ENCODE measurements at regions not wholly inside any gene's neighbourhood (a gene's known extent, or its start where the extent isn't known, plus 50 kb on each side); places are given as distances from the start of the nearest gene placed in this dataset.
"Not testable (repeated sequence)": the region's sequence is repeated elsewhere in the genome, so short reads cannot be mapped to it uniquely, and the experiment has no call there.

DNA sequence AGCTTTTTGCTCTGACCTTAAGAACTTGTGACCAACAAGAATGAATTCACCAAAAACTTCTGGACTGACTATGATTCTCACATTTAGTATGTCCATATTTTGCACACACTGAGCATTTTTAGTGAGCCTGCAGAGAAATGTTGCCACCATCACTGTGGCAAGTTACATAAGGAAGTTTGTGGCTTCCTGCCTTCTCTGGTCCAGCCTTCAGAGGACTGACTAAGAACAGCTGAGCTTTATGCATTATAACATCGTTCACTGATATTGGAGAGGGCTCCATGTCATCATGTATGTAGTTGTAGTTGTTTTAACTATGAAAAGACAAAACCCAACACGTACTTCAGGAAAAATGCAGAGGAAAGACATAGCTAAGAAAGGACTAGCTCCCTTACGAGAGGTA is 218.0 kb upstream of the CRIM1 start:
- H3K4me1 ChIP-seq = peaks cover 22% of the 10 kb centered on the region
- no peak overlapping the region for H3K9ac ChIP-seq
- H3K27ac ChIP-seq = no peak overlapping the region
- no peak for TF ChIP-seq Cebpa-rat (IDR thresholded peaks at IDR 0.05)
- no peaks in the 10 kb centered on the region for H4K20me1 ChIP-seq
- H3K27me3 ChIP-seq = no peaks in the 10 kb centered on the region
- H3K36me3 ChIP-seq = no peaks in the 10 kb centered on the region
- peak overlapping the region; percentile 33 for H3K4me2 ChIP-seq
- no peak overlapping the region for H3K4me3 ChIP-seq
- no peaks in the 10 kb centered on the region for H3K9me3 ChIP-seq

- no peaks in the 10 kb centered on the region for H3K36me3 ChIP-seq
- peaks cover 22% of the 10 kb centered on the region for H3K4me1 ChIP-seq
- no peaks in the 10 kb centered on the region for H4K20me1 ChIP-seq
- H3K27me3 ChIP-seq = no peaks in the 10 kb centered on the region
- no peak overlapping the region for H3K9ac ChIP-seq
- H3K4me3 ChIP-seq = no peak overlapping the region
- H3K9me3 ChIP-seq = no peaks in the 10 kb centered on the region
- TF ChIP-seq Cebpa-rat (IDR thresholded peaks at IDR 0.05) = no peak
- H3K27ac ChIP-seq = no peak overlapping the region
- no peak overlapping the region for H3K4me2 ChIP-seq
These were observed 221.3 kb upstream of the CRIM1 start for GRCh38 chr2:36134281-36134680.

GRCh38 chr2:36128359-36128758 is 227.2 kb upstream of the CRIM1 start:
- H3K9me3 ChIP-seq = no peaks in the 10 kb centered on the region
- H4K20me1 ChIP-seq = no peaks in the 10 kb centered on the region
- no peaks in the 10 kb centered on the region for H3K36me3 ChIP-seq
- no peak overlapping the region for H3K4me3 ChIP-seq
- no peak overlapping the region for H3K27ac ChIP-seq
- no peaks in the 10 kb centered on the region for H3K27me3 ChIP-seq
- H3K4me2 ChIP-seq = no peak overlapping the region
- H3K9ac ChIP-seq = no peak overlapping the region
- H3K4me1 ChIP-seq = peaks cover 13% of the 10 kb centered on the region
- no peak for TF ChIP-seq Cebpa-rat (IDR thresholded peaks at IDR 0.05)

DNA sequence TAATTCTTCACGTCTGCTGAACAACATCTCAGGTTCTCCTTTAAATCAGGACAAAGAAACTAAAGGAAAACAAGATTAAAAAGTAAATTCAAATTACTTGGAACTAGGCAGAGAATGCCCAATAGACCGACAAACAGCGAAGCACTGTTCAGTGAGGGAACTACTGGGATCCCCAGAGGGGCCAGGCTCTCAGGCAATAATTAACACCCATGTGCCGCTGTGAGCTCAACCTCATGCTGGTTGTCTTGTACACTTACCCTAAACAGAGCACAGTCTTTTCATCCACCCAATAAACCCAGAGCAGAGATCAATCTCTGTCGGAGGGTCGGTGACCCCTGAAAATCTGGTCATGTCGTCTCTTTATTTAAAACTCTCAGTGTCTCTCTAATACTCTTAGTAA is 229.9 kb upstream of the CRIM1 start:
- Histone ChIP-seq H3K4me2 (no peak overlapping the region), H3K9ac (no peak overlapping the region), H3K27me3 (no peaks in the 10 kb centered on the region), H3K9me3 (no peaks in the 10 kb centered on the region), H3K4me3 (no peak overlapping the region), H4K20me1 (no peaks in the 10 kb centered on the region), H3K4me1 (peaks cover 13% of the 10 kb centered on the region), H3K27ac (no peak overlapping the region), H3K36me3 (no peaks in the 10 kb centered on the region)
- no peak for TF ChIP-seq Cebpa-rat (IDR thresholded peaks at IDR 0.05)

DNA sequence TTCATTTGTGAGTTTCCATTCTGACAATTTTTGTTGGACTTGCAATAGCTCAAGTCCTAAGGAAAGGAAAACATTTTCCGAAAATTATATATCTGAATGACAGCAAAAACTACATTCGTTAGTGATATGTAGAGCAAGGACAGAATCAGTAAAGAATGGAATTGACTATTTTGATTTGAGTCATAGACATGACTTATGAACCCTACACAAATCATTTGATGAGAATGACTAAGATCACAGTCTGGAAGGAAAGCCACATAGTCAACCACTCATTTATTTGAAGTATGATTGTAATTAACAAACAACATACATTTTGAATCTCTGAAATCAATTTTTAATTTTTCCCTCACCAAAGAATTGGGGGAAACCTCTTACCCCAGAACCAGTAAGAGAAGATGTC is 231.6 kb upstream of the CRIM1 start:
- Histone ChIP-seq H3K27me3 (no peaks in the 10 kb centered on the region), H3K4me3 (no peak overlapping the region), H3K4me2 (no peak overlapping the region), H3K36me3 (no peaks in the 10 kb centered on the region), H3K9ac (no peak overlapping the region), H3K9me3 (no peaks in the 10 kb centered on the region), H3K27ac (no peak overlapping the region), H4K20me1 (no peaks in the 10 kb centered on the region), H3K4me1 (peaks cover 13% of the 10 kb centered on the region)
- TF ChIP-seq Cebpa-rat (IDR thresholded peaks at IDR 0.05) = no peak

GRCh38 chr2:36097022-36097421 is 258.6 kb upstream of the CRIM1 start:
- Histone ChIP-seq H3K4me3 (no peak overlapping the region), H3K27me3 (no peaks in the 10 kb centered on the region), H3K4me2 (no peak overlapping the region), H3K9me3 (peaks cover 25% of the 10 kb centered on the region), H3K36me3 (no peaks in the 10 kb centered on the region), H3K9ac (no peak overlapping the region), H3K27ac (no peak overlapping the region), H4K20me1 (no peaks in the 10 kb centered on the region), H3K4me1 (no peaks in the 10 kb centered on the region)
- no peak for TF ChIP-seq Cebpa-rat (IDR thresholded peaks at IDR 0.05)

DNA sequence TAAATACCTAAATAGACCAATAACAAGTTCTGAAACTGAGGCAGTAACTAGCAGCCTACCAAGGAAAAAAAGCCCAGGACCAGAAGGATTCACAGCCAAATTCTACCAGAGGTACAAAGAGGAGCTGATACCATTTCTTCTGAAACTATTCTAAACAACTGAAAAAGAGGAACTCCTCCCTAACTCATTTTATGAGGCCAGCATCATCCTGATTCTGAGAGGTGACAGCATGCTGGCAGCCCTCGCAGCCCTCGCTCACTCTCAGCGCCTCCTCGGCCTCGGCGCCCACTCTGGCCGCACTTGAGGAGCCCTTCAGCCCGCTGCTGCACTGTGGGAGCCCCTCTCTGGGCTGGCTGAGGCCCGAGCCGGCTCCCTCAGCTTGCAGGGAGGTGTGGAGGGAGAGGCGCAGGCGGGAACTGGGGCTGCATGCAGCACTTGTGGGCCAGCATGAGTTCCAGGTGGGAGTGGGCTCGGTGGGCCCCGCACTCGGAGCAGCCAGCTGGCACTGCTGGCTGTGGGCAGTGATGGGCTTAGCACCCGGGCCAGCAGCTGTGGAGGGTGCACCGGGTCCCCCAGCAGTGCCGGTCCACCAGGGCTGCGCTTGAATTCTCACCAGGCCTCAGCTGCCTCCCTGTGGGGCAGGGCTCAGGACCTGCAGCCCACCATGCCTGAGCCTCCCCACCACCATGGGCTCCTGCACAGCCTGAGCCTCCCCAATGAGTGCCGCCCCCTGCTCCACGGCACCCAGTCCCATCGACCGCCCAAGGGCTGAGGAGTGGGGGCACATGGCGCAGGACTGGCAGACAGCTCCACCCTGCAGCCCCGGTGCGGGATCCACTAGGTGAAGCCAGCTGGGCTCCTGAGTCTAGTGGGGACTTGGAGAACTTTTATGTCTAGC is 263.5 kb upstream of the CRIM1 start:
- H3K27me3 ChIP-seq, H3K4me2 ChIP-seq, H3K4me1 ChIP-seq, H3K9ac ChIP-seq, H3K27ac ChIP-seq, H4K20me1 ChIP-seq, H3K36me3 ChIP-seq, H3K4me3 ChIP-seq: not testable (repeated sequence)
- peaks cover 24% of the 10 kb centered on the region for H3K9me3 ChIP-seq

- H3K27me3 ChIP-seq = no peaks in the 10 kb centered on the region
- H3K4me3 ChIP-seq = no peak overlapping the region
- no peaks in the 10 kb centered on the region for H3K4me1 ChIP-seq
- H3K27ac ChIP-seq = no peak overlapping the region
- no peaks in the 10 kb centered on the region for H3K36me3 ChIP-seq
- H3K9ac ChIP-seq = no peak overlapping the region
- no peaks in the 10 kb centered on the region for H4K20me1 ChIP-seq
- TF ChIP-seq Cebpa-rat (IDR thresholded peaks at IDR 0.05) = no peak
- H3K4me2 ChIP-seq = no peak overlapping the region
- H3K9me3 ChIP-seq = peaks cover 18% of the 10 kb centered on the region
These were observed 266.8 kb upstream of the CRIM1 start for GRCh38 chr2:36088716-36089328.

- Histone ChIP-seq H3K27me3 (no peaks in the 10 kb centered on the region), H3K27ac (no peak overlapping the region), H3K36me3 (no peaks in the 10 kb centered on the region), H3K9ac (no peak overlapping the region), H3K4me2 (no peak overlapping the region), H3K4me1 (no peaks in the 10 kb centered on the region), H4K20me1 (no peaks in the 10 kb centered on the region), H3K4me3 (no peak overlapping the region), H3K9me3 (peaks cover 7% of the 10 kb centered on the region)
- TF ChIP-seq Cebpa-rat (IDR thresholded peaks at IDR 0.05) = no peak
These were observed 268.2 kb upstream of the CRIM1 start for GRCh38 chr2:36087344-36087743.

GRCh38 chr2:36079793-36080192 is 275.8 kb upstream of the CRIM1 start:
- no peaks in the 10 kb centered on the region for H3K4me1 ChIP-seq
- no peaks in the 10 kb centered on the region for H4K20me1 ChIP-seq
- TF ChIP-seq Cebpa-rat (IDR thresholded peaks at IDR 0.05) = no peak
- H3K36me3 ChIP-seq = no peaks in the 10 kb centered on the region
- H3K27me3 ChIP-seq = no peaks in the 10 kb centered on the region
- no peak overlapping the region for H3K9ac ChIP-seq
- no peaks in the 10 kb centered on the region for H3K9me3 ChIP-seq
- no peak overlapping the region for H3K4me2 ChIP-seq
- H3K27ac ChIP-seq = no peak overlapping the region
- H3K4me3 ChIP-seq = no peak overlapping the region

Data from BLaER1 (cell line).